Islet of Langerhans (tissue), 1 donor: ENCODE measurements at regions not wholly inside any gene's neighbourhood (a gene's known extent, or its start where the extent isn't known, plus 50 kb on each side); places are given as distances from the start of the nearest gene placed in this dataset.
"Not testable (repeated sequence)": the region's sequence is repeated elsewhere in the genome, so short reads cannot be mapped to it uniquely, and the experiment has no call there.

Source experiments
- FAIRE-seq: peaks from one replicate; lab custom pipeline; 2011; peaks lifted over from hg19 to GRCh38; lab: Jason Lieb, UNC

DNA sequence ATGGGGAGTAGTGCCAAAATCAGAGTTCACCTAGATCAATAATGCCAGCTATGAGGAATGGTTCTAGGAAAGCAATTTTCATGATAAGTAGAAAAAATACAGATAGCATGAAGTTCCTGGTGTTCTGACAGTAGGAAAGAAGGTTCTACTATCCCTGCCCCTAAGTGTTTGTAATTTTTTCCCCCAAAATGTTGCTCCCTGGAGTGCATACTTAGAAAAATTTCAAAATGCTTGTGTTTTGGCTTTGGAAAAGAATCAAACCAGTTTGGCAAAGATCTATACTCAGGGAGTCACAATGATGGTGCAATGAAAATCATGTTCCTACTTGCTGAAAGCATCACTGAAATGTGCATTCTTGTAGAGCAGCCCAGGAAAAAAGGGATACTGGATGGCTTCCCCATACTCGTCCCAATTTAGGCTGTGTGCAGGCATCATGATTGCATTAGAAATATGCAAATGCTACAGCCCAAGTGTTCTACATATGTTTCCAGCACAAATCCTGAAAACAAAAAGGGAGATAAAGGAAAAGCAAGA is 74.7 kb downstream of the LPAR4 start:
- no peak for FAIRE-seq

DNA sequence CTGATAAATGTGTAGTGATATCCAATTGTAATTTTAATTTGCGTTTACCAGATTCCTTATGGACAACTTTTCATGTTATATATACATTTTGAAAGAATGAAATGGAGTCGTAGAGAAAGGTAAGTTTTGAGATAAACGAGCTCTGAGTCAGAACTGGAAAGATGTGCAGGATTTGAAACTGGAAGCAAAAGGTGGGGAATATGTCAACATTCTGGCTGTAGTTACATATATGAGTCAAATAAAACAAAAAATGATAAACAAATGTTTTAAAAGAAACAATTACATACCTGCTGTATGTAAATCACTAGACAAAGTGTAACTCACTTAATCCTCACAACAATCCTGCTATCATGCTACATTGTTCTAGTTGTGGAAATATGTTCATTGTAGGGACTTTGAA is 84.0 kb downstream of the LPAR4 start:
- FAIRE-seq, result no peak

DNA sequence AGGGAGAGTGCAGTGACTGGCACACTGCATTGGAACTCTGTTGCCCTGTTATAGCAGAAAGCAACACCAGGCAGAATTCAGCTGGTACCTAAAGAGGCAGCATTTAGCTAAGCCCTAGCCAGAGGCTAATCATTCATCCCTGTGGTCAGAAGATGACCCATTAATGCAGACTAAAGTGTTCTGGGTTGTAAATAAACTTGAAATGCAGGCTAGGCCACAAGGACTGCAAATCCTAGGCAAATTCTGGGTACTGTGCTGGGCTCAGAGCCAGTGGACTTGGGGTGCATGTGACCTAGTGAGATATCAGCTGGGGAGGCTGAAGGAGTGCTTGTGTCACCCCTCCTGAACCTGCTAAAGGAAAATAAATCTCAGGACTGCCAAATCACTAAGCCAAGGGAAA is 91.2 kb downstream of the LPAR4 start:
- FAIRE-seq, result no peak

DNA sequence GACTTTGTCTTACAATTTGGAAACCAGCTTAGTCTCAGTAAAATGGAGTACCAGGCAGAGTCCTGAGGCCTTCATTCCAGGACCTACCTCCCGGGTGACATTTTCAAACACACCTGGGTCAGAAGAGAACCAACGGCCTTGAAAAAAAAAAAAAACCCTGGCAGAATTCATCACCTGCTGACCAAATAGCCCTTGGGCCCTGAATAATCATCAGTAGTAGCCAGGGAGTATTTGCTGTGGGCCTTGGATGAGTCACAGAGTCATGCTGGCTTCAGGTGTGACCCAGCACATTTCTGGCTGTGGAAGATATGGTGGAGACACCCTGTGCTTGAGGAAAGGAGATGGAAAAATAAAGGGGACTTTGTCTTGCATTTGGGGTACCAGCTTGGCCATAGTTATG is 92.2 kb downstream of the LPAR4 start:
- no peak for FAIRE-seq

DNA sequence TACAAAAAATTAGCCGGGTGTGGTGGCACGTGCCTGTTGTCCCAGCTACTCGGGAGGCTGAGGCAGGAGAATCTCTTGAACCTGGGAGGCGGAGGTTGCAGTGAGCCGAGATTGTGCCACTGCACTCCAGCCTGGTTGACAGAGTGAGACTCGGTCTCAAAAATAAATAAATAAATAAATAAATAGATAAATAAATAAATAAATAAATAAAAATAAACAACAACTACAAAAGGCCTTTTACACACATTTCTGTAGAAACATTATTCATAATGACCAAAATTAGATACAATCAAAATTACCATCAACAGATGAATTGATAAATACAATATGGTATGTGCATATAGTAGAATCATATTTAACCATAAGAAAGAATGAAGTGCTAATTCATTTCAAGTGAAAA is 96.7 kb downstream of the LPAR4 start:
- FAIRE-seq, result peak; percentile 55

DNA sequence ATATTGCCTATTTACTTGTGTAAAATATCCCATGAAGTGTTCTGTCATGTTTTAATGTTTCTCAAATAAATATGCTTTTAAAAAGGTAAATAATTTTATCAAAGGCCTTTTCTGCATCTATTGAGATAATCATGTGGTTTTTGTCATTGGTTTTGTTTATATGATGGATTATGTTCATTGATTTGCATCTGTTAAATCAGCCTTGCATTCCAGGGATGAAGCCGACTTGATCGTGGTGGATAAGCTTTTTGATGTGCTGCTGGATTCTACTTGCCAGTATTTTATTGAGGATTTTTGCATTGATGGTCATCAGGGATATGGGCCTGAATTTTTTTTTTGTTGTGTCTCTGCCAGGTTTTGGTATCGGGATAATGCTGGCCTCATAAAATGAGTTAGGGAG is 63.9 kb upstream of the P2RY10 start:
- FAIRE-seq, result not testable (repeated sequence)

DNA sequence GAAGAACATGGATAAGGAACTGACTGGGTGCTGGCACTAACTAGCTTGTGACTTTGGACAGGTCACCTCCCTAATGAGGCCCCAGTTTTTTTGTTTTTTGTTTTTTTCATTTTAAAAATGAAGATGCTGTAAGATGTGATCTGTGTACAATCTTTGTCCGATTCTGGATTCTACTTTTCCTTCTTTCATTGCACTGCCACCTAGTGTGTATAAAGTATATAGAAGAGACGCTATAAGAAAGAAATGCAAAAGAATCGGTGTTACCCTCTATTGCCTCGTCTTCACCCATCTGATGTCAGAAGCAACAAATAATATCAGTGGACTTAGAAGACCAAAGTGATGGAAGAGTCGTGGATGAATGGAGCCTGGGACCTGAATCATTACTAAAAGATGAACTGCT is 58.6 kb upstream of the P2RY10 start:
- FAIRE-seq, result peak; percentile 86
